Glutamatergic neuron (in vitro differentiated cells): ENCODE measurements at regions not wholly inside any gene's neighbourhood (a gene's known extent, or its start where the extent isn't known, plus 50 kb on each side); places are given as distances from the start of the nearest gene placed in this dataset.

Source experiments
- DNase-seq: peaks from one replicate; pipeline ENCODE4 v3.0.0; 2022
- H3K27ac Mint-ChIP-seq: one replicate; pipeline ENCODE4 v1.8.0; 2020; ENCODE audit warnings: mild to moderate bottlenecking, mixed read lengths, inconsistent platforms; ENCODE audit not compliant: unreplicated experiment
- H3K27me3 Mint-ChIP-seq: one replicate; pipeline ENCODE4 v1.8.0; 2020; ENCODE audit warnings: mild to moderate bottlenecking, moderate library complexity, mixed read lengths, inconsistent platforms; ENCODE audit not compliant: unreplicated experiment
- H3K36me3 Mint-ChIP-seq: one replicate; pipeline ENCODE4 v1.8.0; 2020; ENCODE audit warnings: mild to moderate bottlenecking, mixed read lengths, inconsistent platforms; ENCODE audit not compliant: unreplicated experiment
- H3K4me1 Mint-ChIP-seq: one replicate; pipeline ENCODE4 v1.8.0; 2020; ENCODE audit warnings: mild to moderate bottlenecking, low read depth, mixed read lengths, inconsistent platforms; ENCODE audit not compliant: unreplicated experiment
- H3K4me3 Mint-ChIP-seq: one replicate; pipeline ENCODE4 v1.8.0; 2020; ENCODE audit warnings: mild to moderate bottlenecking, mixed read lengths, inconsistent platforms; ENCODE audit not compliant: unreplicated experiment
- H3K9me3 Mint-ChIP-seq: one replicate; pipeline ENCODE4 v1.8.0; 2020; ENCODE audit warnings: mild to moderate bottlenecking, moderate library complexity, mixed read lengths, inconsistent platforms; ENCODE audit not compliant: unreplicated experiment
- CTCF ChIP-seq: fragments of 200-600 bp; sonication (generic); IDR thresholded peaks from one replicate; pipeline ENCODE4 v1.5.0; 2021; ENCODE audit not compliant: partially characterized antibody, unreplicated experiment

GRCh38 chr5:167797933-167798332 lies 493.5 kb upstream of the WWC1 start:
- DNase-seq: no peak
- no peak overlapping the region for H3K4me3 Mint-ChIP-seq
- no peak for TF ChIP-seq CTCF
- no peaks in the 10 kb centered on the region for H3K4me1 Mint-ChIP-seq
- H3K9me3 Mint-ChIP-seq: no peaks in the 10 kb centered on the region
- H3K27me3 Mint-ChIP-seq: no peaks in the 10 kb centered on the region
- H3K27ac Mint-ChIP-seq: no peak overlapping the region
- no peaks in the 10 kb centered on the region for H3K36me3 Mint-ChIP-seq

- DNase-seq: no peak
- Mint-ChIP-seq H3K27ac (no peak overlapping the region), H3K4me1 (no peaks in the 10 kb centered on the region), H3K36me3 (no peaks in the 10 kb centered on the region), H3K27me3 (no peaks in the 10 kb centered on the region), H3K4me3 (no peak overlapping the region), H3K9me3 (no peaks in the 10 kb centered on the region)
- no peak for TF ChIP-seq CTCF
Observed at GRCh38 chr5:167798448-167798847, 493.0 kb upstream of the WWC1 start.

GRCh38 chr5:167800427-167800826 lies 491.0 kb upstream of the WWC1 start:
- H3K27ac Mint-ChIP-seq: no peak overlapping the region
- DNase-seq: no peak
- H3K9me3 Mint-ChIP-seq: no peaks in the 10 kb centered on the region
- H3K27me3 Mint-ChIP-seq: peaks cover 1% of the 10 kb centered on the region
- H3K36me3 Mint-ChIP-seq: no peaks in the 10 kb centered on the region
- no peak for TF ChIP-seq CTCF
- H3K4me1 Mint-ChIP-seq: no peaks in the 10 kb centered on the region
- H3K4me3 Mint-ChIP-seq: no peak overlapping the region

GRCh38 chr5:167801999-167802398 lies 489.4 kb upstream of the WWC1 start:
- H3K36me3 Mint-ChIP-seq: no peaks in the 10 kb centered on the region
- H3K27me3 Mint-ChIP-seq: peaks cover 1% of the 10 kb centered on the region
- no peak overlapping the region for H3K27ac Mint-ChIP-seq
- no peak overlapping the region for H3K4me3 Mint-ChIP-seq
- no peak for TF ChIP-seq CTCF
- DNase-seq: no peak
- no peaks in the 10 kb centered on the region for H3K9me3 Mint-ChIP-seq
- no peaks in the 10 kb centered on the region for H3K4me1 Mint-ChIP-seq

GRCh38 chr5:167802755-167803431 lies 488.6 kb upstream of the WWC1 start:
- no peak for TF ChIP-seq CTCF
- Mint-ChIP-seq H3K27ac (no peak overlapping the region), H3K27me3 (peaks cover 1% of the 10 kb centered on the region), H3K36me3 (no peaks in the 10 kb centered on the region), H3K4me3 (no peak overlapping the region), H3K9me3 (no peaks in the 10 kb centered on the region), H3K4me1 (no peaks in the 10 kb centered on the region)
- no peak for DNase-seq
